Tibial nerve (tissue), 3 donors: ENCODE measurements at regions not wholly inside any gene's neighbourhood (a gene's known extent, or its start where the extent isn't known, plus 50 kb on each side); places are given as distances from the start of the nearest gene placed in this dataset.

Experiments
- CTCF ChIP-seq, 5 experiments: fragments of 200-600 bp in 3 of 5; fragments of 450-650 bp in 2 of 5; sonication (generic) in 3 of 5; IDR thresholded peaks; one replicate each; pipeline ENCODE4 v1.5.1; 2016 to 2019; ENCODE audit warnings: antibody characterized with exemption in 5 of 5, mild to moderate bottlenecking in 3 of 5, moderate library complexity in 2 of 5
- POLR2A ChIP-seq, 2 donors: fragments of 450-650 bp; IDR thresholded peaks; one replicate each; pipeline ENCODE4 v1.6.1; 2017; ENCODE audit warnings: antibody characterized with exemption in 2 of 2, mild to moderate bottlenecking in 2 of 2, moderate library complexity in 2 of 2

GRCh38 chr14:71514941-71515919 lies 417.0 kb upstream of the RGS6 start:
- no peak for TF ChIP-seq CTCF (IDR thresholded peaks at IDR 0.05)
- no peak for TF ChIP-seq POLR2A (IDR thresholded peaks at IDR 0.05)
